AG04450 (cell line): ENCODE measurements at regions not wholly inside any gene's neighbourhood (a gene's known extent, or its start where the extent isn't known, plus 50 kb on each side); places are given as distances from the start of the nearest gene placed in this dataset.

Experiments used
- CTCF ChIA-PET: fragments of 300-600, 350-600 bp; formaldehyde crosslinking; extraction: SDS; loops from one replicate; lab custom pipeline; 2022; ENCODE audit warnings: antibody characterized with exemption, inconsistent platforms; lab: Charles Lee
- POLR2A ChIA-PET: fragments of 350-600 bp; formaldehyde crosslinking; extraction: SDS; loops from one replicate; lab custom pipeline; 2021; ENCODE audit warnings: antibody characterized with exemption, inconsistent platforms; lab: Yijun Ruan, JAX
- DNase-seq: peaks from one replicate; pipeline ENCODE4 v3.0.0-alpha.2; 2011; ENCODE audit warnings: low read depth, low spot score
- H3K27ac ChIP-seq: one replicate; pipeline ENCODE4 v1.5.1; 2012; ENCODE audit warnings: low read depth, low read length, control low read depth
- H3K27me3 ChIP-seq: one replicate; pipeline ENCODE4 v1.6.0; 2012; ENCODE audit warnings: low read length; ENCODE audit not compliant: control insufficient read depth, insufficient read depth
- H3K4me3 ChIP-seq: 2 replicates; pipeline ENCODE4 v1.5.1; 2011; ENCODE audit warnings: mild to moderate bottlenecking, low read depth, low read length, control low read depth
- H3K9me3 ChIP-seq: 2 replicates; pipeline ENCODE4 v1.5.1; 2012; ENCODE audit warnings: low read length; ENCODE audit not compliant: control insufficient read depth, insufficient read depth
- TF ChIP-seq, protein P1 (sequence below): IDR thresholded peaks from 2 replicates; pipeline ENCODE4 v1.5.1; 2011; ENCODE audit warnings: low read depth, low read length, control low read depth, inconsistent platforms

DNA sequence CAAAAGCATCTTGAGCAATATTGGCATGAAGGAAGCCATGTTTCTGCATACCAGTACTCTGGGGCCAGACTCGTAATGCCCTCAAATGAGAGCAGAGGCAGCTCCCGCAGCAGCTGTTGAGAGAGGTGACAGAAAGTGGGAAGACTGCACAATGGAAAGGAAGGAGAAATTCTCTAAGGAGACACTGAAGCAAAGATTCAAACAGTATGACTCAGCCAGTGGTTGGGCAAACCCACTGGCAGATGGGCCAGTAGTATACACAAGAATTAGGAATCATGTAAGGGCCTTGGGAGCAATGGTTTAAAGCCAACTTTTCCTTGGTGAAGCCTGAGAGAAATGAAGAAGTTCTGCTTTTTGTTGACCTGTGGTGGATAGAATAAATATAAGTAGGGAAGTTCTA lies 2092.7 kb upstream of the PIK3C3 start:
- Histone ChIP-seq H3K4me3 (no peak overlapping the region), H3K27ac (no peak overlapping the region), H3K9me3 (no peaks in the 10 kb centered on the region), H3K27me3 (no peaks in the 10 kb centered on the region)
- TF ChIP-seq, protein P1, sequence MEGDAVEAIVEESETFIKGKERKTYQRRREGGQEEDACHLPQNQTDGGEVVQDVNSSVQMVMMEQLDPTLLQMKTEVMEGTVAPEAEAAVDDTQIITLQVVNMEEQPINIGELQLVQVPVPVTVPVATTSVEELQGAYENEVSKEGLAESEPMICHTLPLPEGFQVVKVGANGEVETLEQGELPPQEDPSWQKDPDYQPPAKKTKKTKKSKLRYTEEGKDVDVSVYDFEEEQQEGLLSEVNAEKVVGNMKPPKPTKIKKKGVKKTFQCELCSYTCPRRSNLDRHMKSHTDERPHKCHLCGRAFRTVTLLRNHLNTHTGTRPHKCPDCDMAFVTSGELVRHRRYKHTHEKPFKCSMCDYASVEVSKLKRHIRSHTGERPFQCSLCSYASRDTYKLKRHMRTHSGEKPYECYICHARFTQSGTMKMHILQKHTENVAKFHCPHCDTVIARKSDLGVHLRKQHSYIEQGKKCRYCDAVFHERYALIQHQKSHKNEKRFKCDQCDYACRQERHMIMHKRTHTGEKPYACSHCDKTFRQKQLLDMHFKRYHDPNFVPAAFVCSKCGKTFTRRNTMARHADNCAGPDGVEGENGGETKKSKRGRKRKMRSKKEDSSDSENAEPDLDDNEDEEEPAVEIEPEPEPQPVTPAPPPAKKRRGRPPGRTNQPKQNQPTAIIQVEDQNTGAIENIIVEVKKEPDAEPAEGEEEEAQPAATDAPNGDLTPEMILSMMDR: no peak
- ChIA-PET CTCF (no interaction called here), POLR2A (no interaction called here)
- DNase-seq: no peak

DNA sequence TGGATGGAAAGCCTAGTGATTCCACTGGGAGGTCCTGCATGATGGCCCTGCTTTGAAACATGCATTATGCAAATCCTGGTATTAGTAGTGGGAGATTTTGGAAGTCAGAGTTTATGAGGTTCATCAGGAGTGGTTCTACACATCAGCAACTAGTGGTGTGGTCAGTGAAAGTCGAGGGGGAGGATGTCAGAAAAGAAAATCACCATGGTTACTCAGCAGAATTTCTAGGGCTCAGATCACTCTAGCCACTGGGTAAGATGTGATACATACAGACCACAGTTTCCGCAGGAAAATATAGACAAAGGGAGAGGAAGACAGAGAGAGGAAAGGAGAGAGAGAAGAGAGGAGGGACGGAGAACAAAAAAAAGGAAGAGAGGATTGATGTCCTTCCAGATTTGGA lies 2100.7 kb upstream of the PIK3C3 start:
- Histone ChIP-seq H3K4me3 (no peak overlapping the region), H3K9me3 (no peaks in the 10 kb centered on the region), H3K27me3 (no peaks in the 10 kb centered on the region), H3K27ac (no peak overlapping the region)
- DNase-seq: no peak
- POLR2A ChIA-PET: no interaction called here
- TF ChIP-seq, protein P1: no peak
- CTCF ChIA-PET: no interaction called here

DNA sequence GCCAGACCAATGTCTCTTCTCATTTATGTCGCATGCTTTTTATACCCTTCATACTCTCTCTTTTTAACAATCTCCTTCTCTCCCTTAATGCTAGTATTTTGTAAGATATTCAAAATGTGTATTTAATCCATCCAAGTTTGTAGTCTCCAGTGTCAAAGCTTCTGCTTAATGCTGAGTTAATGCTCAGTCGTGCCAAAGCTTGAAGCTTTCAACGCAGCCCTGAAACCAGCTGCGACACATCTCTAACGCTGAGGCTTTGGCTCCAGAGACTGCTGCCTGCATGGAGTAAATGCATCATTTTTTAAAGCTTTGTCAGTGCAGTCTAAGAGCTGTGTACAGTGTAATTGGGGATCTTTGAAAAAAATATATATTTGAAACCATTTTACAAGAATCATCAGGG lies 2108.8 kb upstream of the PIK3C3 start:
- TF ChIP-seq, protein P1: no peak
- Histone ChIP-seq H3K4me3 (no peak overlapping the region), H3K27ac (no peak overlapping the region), H3K27me3 (no peaks in the 10 kb centered on the region), H3K9me3 (peaks cover 2% of the 10 kb centered on the region; the same call in 1 of the 2 replicates)
- peak; percentile 21 for DNase-seq
- POLR2A ChIA-PET: no interaction called here
- CTCF ChIA-PET: no interaction called here

DNA sequence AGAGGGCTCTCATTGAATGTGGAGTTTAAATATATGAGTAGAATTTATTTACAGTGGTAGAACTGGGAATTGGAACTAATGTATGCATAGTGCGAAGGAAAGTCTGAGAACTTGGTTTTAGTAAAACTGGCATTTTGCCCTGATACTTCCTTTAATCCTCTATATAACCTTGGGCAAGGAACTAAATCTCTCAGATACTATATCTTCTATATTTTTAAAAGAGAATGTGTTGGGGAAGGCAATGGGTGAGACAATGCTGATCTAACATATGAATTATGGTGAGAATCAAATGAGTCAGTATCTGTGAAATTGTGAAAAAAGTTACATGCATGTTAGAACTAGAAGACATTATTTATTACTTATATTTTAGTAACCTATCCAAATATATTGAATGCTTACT lies 2109.4 kb upstream of the PIK3C3 start:
- CTCF ChIA-PET: no interaction called here
- Histone ChIP-seq H3K4me3 (no peak overlapping the region), H3K27me3 (no peaks in the 10 kb centered on the region), H3K27ac (no peak overlapping the region), H3K9me3 (peaks cover 2% of the 10 kb centered on the region; the same call in 1 of the 2 replicates)
- TF ChIP-seq, protein P1: no peak
- DNase-seq: no peak
- POLR2A ChIA-PET: no interaction called here

DNA sequence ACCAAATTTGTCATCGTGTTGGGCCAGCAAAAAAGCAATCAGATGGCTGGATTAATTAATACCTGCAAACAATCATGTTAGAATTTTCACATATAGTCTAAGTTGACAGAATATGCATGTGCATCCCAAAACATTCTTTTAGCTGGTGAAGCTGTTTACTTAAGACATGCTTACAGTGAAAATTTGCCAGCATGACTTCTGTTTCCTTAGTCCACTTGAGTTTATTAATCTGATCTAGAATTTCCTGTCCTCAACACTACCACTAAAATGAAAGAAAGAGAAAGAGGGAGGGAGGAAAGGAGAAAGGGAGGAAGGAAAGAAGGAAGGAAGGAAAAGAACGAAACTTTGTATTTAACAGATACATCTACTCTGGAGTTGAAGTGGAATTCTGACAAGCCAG lies 2109.9 kb upstream of the PIK3C3 start:
- Histone ChIP-seq H3K9me3 (peaks cover 2% of the 10 kb centered on the region; the same call in 1 of the 2 replicates), H3K27me3 (no peaks in the 10 kb centered on the region), H3K27ac (no peak overlapping the region), H3K4me3 (no peak overlapping the region)
- TF ChIP-seq, protein P1: no peak
- CTCF ChIA-PET: no interaction called here
- POLR2A ChIA-PET: no interaction called here
- DNase-seq: no peak
